Endothelial cell of umbilical vein (primary cell): ENCODE measurements at regions not wholly inside any gene's neighbourhood (a gene's known extent, or its start where the extent isn't known, plus 50 kb on each side); places are given as distances from the start of the nearest gene placed in this dataset.

ENCODE experiments used
- BruUV-seq: library from RNA; stranded (reverse); fragments of 400-500 nt; replicated peaks from 2 replicates; lab custom pipeline; 2021; lab: Mats Ljungman, UMichigan
- CTCF ChIA-PET: fragments of 300-600, 350-600 bp; sonication (Branson Sonifier 250); formaldehyde crosslinking; loops from one replicate; lab custom pipeline; 2021; ENCODE audit warnings: antibody characterized with exemption, inconsistent platforms; lab: Charles Lee
- POLR2A ChIA-PET: fragments of 300-600, 350-600 bp; sonication (Branson Sonifier 250); formaldehyde crosslinking; loops from one replicate; lab custom pipeline; 2021; ENCODE audit warnings: antibody characterized with exemption, inconsistent platforms; lab: Charles Lee
- DNase-seq: peaks from one replicate; pipeline ENCODE4 v3.0.0-alpha.2; 2011; ENCODE audit warnings: low read depth, low spot score
- FAIRE-seq: peaks from 2 replicates; lab custom pipeline; 2011; peaks lifted over from hg19 to GRCh38; lab: Jason Lieb, UNC
- H2AFZ ChIP-seq: 2 replicates; pipeline ENCODE4 v1.6.0; 2012; ENCODE audit warnings: low read depth, low read length, control low read depth, inconsistent platforms
- H3K27ac ChIP-seq: 2 replicates; pipeline ENCODE4 v1.5.1; 2011; ENCODE audit warnings: low read depth, mild to moderate bottlenecking, control low read depth, low read length, moderate library complexity; ENCODE audit not compliant: insufficient read depth
- H3K27me3 ChIP-seq, 2 experiments: 2 replicates each; pipeline versions ENCODE4 v1.6.0 to v1.6.1; 2011; ENCODE audit warnings: low read length in 2 of 2, mixed read lengths in 1 of 2; ENCODE audit not compliant: control insufficient read depth in 2 of 2, insufficient read depth in 2 of 2
- H3K36me3 ChIP-seq, 2 experiments: 2 replicates in 1 of 2; 3 replicates in 1 of 2; pipeline ENCODE4 v1.5.1; 2011; ENCODE audit warnings: low read length in 2 of 2, mild to moderate bottlenecking in 1 of 2, moderate library complexity in 1 of 2; ENCODE audit not compliant: control insufficient read depth in 2 of 2, insufficient read depth in 2 of 2; ENCODE audit errors: extremely low read depth in 1 of 2
- H3K4me1 ChIP-seq: 3 replicates; pipeline ENCODE4 v1.5.1; 2011; ENCODE audit warnings: mild to moderate bottlenecking, low read length; ENCODE audit not compliant: control insufficient read depth, insufficient read depth; ENCODE audit errors: extremely low read depth
- H3K4me2 ChIP-seq: 2 replicates; pipeline ENCODE4 v1.6.1; 2011; ENCODE audit warnings: low read length, control low read depth, mixed read lengths; ENCODE audit not compliant: insufficient read depth
- H3K4me3 ChIP-seq, 3 experiments: fragments of 200-600 bp in 1 of 3; sonication (generic), shearing (Covaris generic) in 1 of 3; replicated peaks in 1 of 3; 2 replicates each; pipeline ENCODE4 v1.5.1; 2011 to 2016; ENCODE audit warnings: control low read depth in 3 of 3, low read length in 3 of 3, mild to moderate bottlenecking in 2 of 3, inconsistent platforms in 1 of 3, low read depth in 1 of 3, moderate library complexity in 1 of 3; ENCODE audit not compliant: insufficient read depth in 1 of 3
- H3K79me2 ChIP-seq: 2 replicates; pipeline ENCODE4 v1.6.0; 2012; ENCODE audit warnings: low read length, inconsistent platforms; ENCODE audit not compliant: control insufficient read depth, insufficient read depth
- H3K9ac ChIP-seq: replicated peaks from 2 replicates; pipeline ENCODE3; 2011; ENCODE audit warnings: low read length, control low read depth; ENCODE audit not compliant: insufficient read depth; ENCODE audit errors: extremely low read depth
- H3K9me1 ChIP-seq: replicated peaks from 3 replicates; pipeline ENCODE4 v1.6.0; 2011; ENCODE audit warnings: mild to moderate bottlenecking, low read length; ENCODE audit not compliant: control insufficient read depth, insufficient read depth; ENCODE audit errors: extremely low read depth
- H3K9me3 ChIP-seq: replicated peaks from 2 replicates; pipeline ENCODE4 v1.5.1; 2012; ENCODE audit warnings: low read length, inconsistent platforms; ENCODE audit not compliant: control insufficient read depth, insufficient read depth
- H4K20me1 ChIP-seq: replicated peaks from 2 replicates; pipeline ENCODE3; 2011; ENCODE audit warnings: mild to moderate bottlenecking, low read length; ENCODE audit not compliant: control insufficient read depth, insufficient read depth; ENCODE audit errors: extremely low read depth
- CTCF ChIP-seq, 2 donors: IDR thresholded peaks; 1 replicate in 1 of 2; 2 replicates in 1 of 2; pipeline ENCODE4 v1.5.1; 2011; ENCODE audit warnings: low read length in 2 of 2, mild to moderate bottlenecking in 2 of 2, moderate library complexity in 2 of 2, control low read depth in 1 of 2, inconsistent platforms in 1 of 2, low read depth in 1 of 2; ENCODE audit not compliant: insufficient read depth in 1 of 2; ENCODE audit errors: extremely low read depth in 1 of 2
- EZH2 ChIP-seq: IDR thresholded peaks from 2 replicates; pipeline ENCODE4 v1.6.1; 2012; ENCODE audit warnings: borderline replicate concordance, low read depth, mild to moderate bottlenecking, moderate library complexity, low read length, inconsistent platforms; ENCODE audit not compliant: severe bottlenecking
- FOS ChIP-seq: IDR thresholded peaks from 2 replicates; pipeline ENCODE4 v1.6.1; 2011; ENCODE audit warnings: mild to moderate bottlenecking, low read length, moderate library complexity, borderline replicate concordance; ENCODE audit not compliant: insufficient read depth
- GATA2 ChIP-seq: IDR thresholded peaks from 2 replicates; pipeline ENCODE4 v1.7.0; 2011; ENCODE audit warnings: low read depth, mild to moderate bottlenecking, moderate library complexity, mixed read lengths, low read length; ENCODE audit not compliant: insufficient read length, insufficient read depth
- JUN ChIP-seq: IDR thresholded peaks from 2 replicates; pipeline ENCODE4 v1.6.1; 2011; ENCODE audit warnings: borderline replicate concordance, low read depth; ENCODE audit not compliant: insufficient read length, insufficient read depth
- MAX ChIP-seq: IDR thresholded peaks from 2 replicates; pipeline ENCODE4 v1.6.1; 2011; ENCODE audit not compliant: insufficient read depth, insufficient read length
- MYC ChIP-seq: IDR thresholded peaks from one replicate; pipeline ENCODE4 v1.6.1; 2011; ENCODE audit warnings: mild to moderate bottlenecking, low read depth, low read length
- POLR2A ChIP-seq: IDR thresholded peaks from 2 replicates; pipeline ENCODE4 v1.6.1; 2012; ENCODE audit warnings: low read depth, mild to moderate bottlenecking, control low read depth, low read length
- POLR2AphosphoS5 ChIP-seq: IDR thresholded peaks from 2 replicates; pipeline ENCODE4 v1.6.1; 2012; ENCODE audit warnings: low read depth, mild to moderate bottlenecking, control low read depth, low read length, moderate library complexity; ENCODE audit not compliant: insufficient read depth
- dilution Hi-C: fragments of 300-500 bp; cut with MboI; formaldehyde crosslinking; loops from one replicate; pipeline ENCODE4 v1.15.0; 2019; ENCODE audit warnings: low sequenced_read_pairs; ENCODE audit not compliant: extremely low pct_ligation_motif_present
- intact Hi-C: fragments of 100-400 bp; cut with micrococcal nuclease; formaldehyde crosslinking; loops from one replicate; pipeline ENCODE4 v1.10.0; 2022

GRCh38 chr1:244780311-244780710 lies 55.1 kb upstream of the COX20 start:
- POLR2A ChIA-PET, result no interaction called here
- intact Hi-C loops, result no loop called here

More at GRCh38 chr1:244780311-244780710, 55.1 kb upstream of the COX20 start:
- CTCF ChIA-PET, result interaction anchor here (1.2 kb wide), 1 partner anchor 17 kb away, joined by 4 read pairs; no protein-coding TSS in a partner anchor
- FAIRE-seq, result no peak
- Histone ChIP-seq H3K4me1 (peaks cover 10% of the 10 kb centered on the region), H2AFZ (no peak overlapping the region), H3K27ac (no peak overlapping the region), H3K79me2 (no peaks in the 10 kb centered on the region), H3K9ac (no peak overlapping the region), H4K20me1 (no peaks in the 10 kb centered on the region), H3K27me3 (no peaks in the 10 kb centered on the region), H3K4me2 (no peak overlapping the region), H3K9me3 (no peaks in the 10 kb centered on the region), H3K9me1 (no peaks in the 10 kb centered on the region), H3K4me3 (no peak overlapping the region), H3K36me3 (no peaks in the 10 kb centered on the region)
- dilution Hi-C loops, result no loop called here
- no peak for DNase-seq
- TF ChIP-seq FOS (no peak), GATA2 (no peak), POLR2A (no peak), MAX (no peak), CTCF (IDR thresholded peaks at IDR 0.05; ENCODE audit: extremely low read depth in 1 of 2, insufficient read depth in 1 of 2, low read depth in 1 of 2, low read length in 2 of 2) (no peak), JUN (no peak), POLR2AphosphoS5 (no peak), EZH2 (no peak), MYC (no peak)
- no TSS peak for BruUV-seq
